Right cardiac atrium (tissue), 5 donors: ENCODE measurements at regions not wholly inside any gene's neighbourhood (a gene's known extent, or its start where the extent isn't known, plus 50 kb on each side); places are given as distances from the start of the nearest gene placed in this dataset.

ENCODE experiments used
- ATAC-seq, 2 donors: fragments of 200-7000 bp; cut with Tn5 transposase; one replicate each; pipeline versions ENCODE4 v1.8.0 to v1.9.1; 2020; ENCODE audit warnings: moderate library complexity in 2 of 2, mild to moderate bottlenecking in 1 of 2
- DNase-seq, 3 donors: peaks; one replicate each; pipeline ENCODE4 v3.0.0-alpha.2; 2020
- H3K27ac ChIP-seq: one replicate; pipeline ENCODE4 v1.5.1; 2013; ENCODE audit warnings: mild to moderate bottlenecking, low read length, control low read depth, moderate library complexity
- H3K27me3 ChIP-seq: one replicate; pipeline ENCODE4 v1.6.1; 2013; ENCODE audit not compliant: control insufficient read depth, insufficient read depth
- H3K4me1 ChIP-seq: one replicate; pipeline ENCODE4 v1.6.1; 2013; ENCODE audit warnings: low read length; ENCODE audit not compliant: control insufficient read depth, insufficient read depth
- H3K4me3 ChIP-seq: one replicate; pipeline ENCODE4 v1.5.1; 2013; ENCODE audit warnings: low read length, control low read depth
- H3K9me3 ChIP-seq: one replicate; pipeline ENCODE4 v1.6.1; 2013; ENCODE audit warnings: low read length; ENCODE audit not compliant: control insufficient read depth
- WGBS: extraction: QIAGEN DNeasy Blood & Tissue Kit; methylation state at CpG from one replicate; pipeline ENCODE4 v1.1.7; 2013; 5-methylcytosine and 5-hydroxymethylcytosine counted together
- intact Hi-C, 4 donors: fragments of 100-400 bp; cut with DNase I; formaldehyde crosslinking; loops; one replicate each; pipeline versions ENCODE4 v1.11.0 to v1.14.0; 2022 to 2023
- donor health status: healthy with polysubstance abuse.
- donor health status: DM: no; HTN: yes; CAD: no.
- donor health status: DM: no; HTN: no; CAD: no.
- donor health status: DM: no; HTN: yes; CAD: no; lungs with severe emphysema.
- donor health status: DM: yes; HTN: yes; CAD: no.

- ATAC-seq: no peak
- WGBS: 48% methylated on average over 1 of the region's 1 CpG
Measured at GRCh38 chr9:14497476-14497875, 183.5 kb upstream of the NFIB start.

GRCh38 chr9:14488421-14489190 lies 174.7 kb upstream of the NFIB start:
- no peak overlapping the region for H3K27ac ChIP-seq
- WGBS: 91% methylated on average over 3 of the region's 3 CpGs
- ATAC-seq (no peak), DNase-seq (no peak)
- no peaks in the 10 kb centered on the region for H3K27me3 ChIP-seq
- H3K9me3 ChIP-seq: no peaks in the 10 kb centered on the region
- no peak overlapping the region for H3K4me3 ChIP-seq
- H3K4me1 ChIP-seq: no peaks in the 10 kb centered on the region
- intact Hi-C loops: no loop called here

More at GRCh38 chr9:14497476-14497875, 183.5 kb upstream of the NFIB start:
- no peak for DNase-seq
- Histone ChIP-seq H3K27ac (no peak overlapping the region), H3K27me3 (no peaks in the 10 kb centered on the region), H3K9me3 (no peaks in the 10 kb centered on the region), H3K4me3 (no peak overlapping the region), H3K4me1 (no peaks in the 10 kb centered on the region)
- intact Hi-C loops: no loop called here

GRCh38 chr9:14487547-14488185 lies 173.7 kb upstream of the NFIB start:
- 87% methylated on average over 6 of the region's 6 CpGs for WGBS
- Histone ChIP-seq H3K27me3 (no peaks in the 10 kb centered on the region), H3K9me3 (no peaks in the 10 kb centered on the region), H3K4me1 (no peaks in the 10 kb centered on the region), H3K4me3 (no peak overlapping the region), H3K27ac (no peak overlapping the region)
- DNase-seq (no peak), ATAC-seq (no peak)
- intact Hi-C loops: no loop called here

- Histone ChIP-seq H3K9me3 (no peaks in the 10 kb centered on the region), H3K4me1 (no peaks in the 10 kb centered on the region), H3K4me3 (no peak overlapping the region), H3K27ac (no peak overlapping the region), H3K27me3 (no peaks in the 10 kb centered on the region)
- no peak for ATAC-seq
- 93% methylated on average over 5 of the region's 5 CpGs for WGBS
- no peak for DNase-seq
- intact Hi-C loops: no loop called here
Measured at GRCh38 chr9:14485366-14485765, 171.4 kb upstream of the NFIB start.

- Histone ChIP-seq H3K4me3 (no peak overlapping the region), H3K4me1 (no peaks in the 10 kb centered on the region), H3K27me3 (no peaks in the 10 kb centered on the region), H3K27ac (no peak overlapping the region), H3K9me3 (no peaks in the 10 kb centered on the region)
- ATAC-seq (no peak), DNase-seq (no peak)
- WGBS: 67% methylated on average over 3 of the region's 3 CpGs
- intact Hi-C loops: no loop called here
Measured at GRCh38 chr9:14482856-14483255, 168.9 kb upstream of the NFIB start.

GRCh38 chr9:14480526-14480925 lies 166.6 kb upstream of the NFIB start:
- intact Hi-C loops: no loop called here
- ATAC-seq: no peak
- 62% methylated on average over 3 of the region's 3 CpGs for WGBS

GRCh38 chr9:14479163-14479560 lies 165.2 kb upstream of the NFIB start:
- H3K9me3 ChIP-seq: no peaks in the 10 kb centered on the region
- DNase-seq: no peak
- intact Hi-C loops: no loop called here
- ATAC-seq: no peak
- no peaks in the 10 kb centered on the region for H3K4me1 ChIP-seq
- H3K4me3 ChIP-seq: no peak overlapping the region
- WGBS: 77% methylated on average over 1 of the region's 1 CpG
- H3K27me3 ChIP-seq: no peaks in the 10 kb centered on the region
- no peak overlapping the region for H3K27ac ChIP-seq

More at GRCh38 chr9:14480526-14480925, 166.6 kb upstream of the NFIB start:
- Histone ChIP-seq H3K27ac (no peak overlapping the region), H3K4me1 (no peaks in the 10 kb centered on the region), H3K27me3 (no peaks in the 10 kb centered on the region), H3K4me3 (no peak overlapping the region), H3K9me3 (no peaks in the 10 kb centered on the region)
- no peak for DNase-seq

- ATAC-seq: no peak
- 77% methylated on average over 3 of the region's 3 CpGs for WGBS
- intact Hi-C loops: no loop called here
Measured at GRCh38 chr9:14478175-14479162, 164.5 kb upstream of the NFIB start.

GRCh38 chr9:14471041-14471440 lies 157.1 kb upstream of the NFIB start:
- no peak overlapping the region for H3K27ac ChIP-seq
- intact Hi-C loops: no loop called here
- no peak overlapping the region for H3K4me3 ChIP-seq
- no peaks in the 10 kb centered on the region for H3K27me3 ChIP-seq
- H3K4me1 ChIP-seq: no peaks in the 10 kb centered on the region
- WGBS: 76% methylated on average over 4 of the region's 4 CpGs
- H3K9me3 ChIP-seq: no peaks in the 10 kb centered on the region
- no peak for ATAC-seq
- no peak for DNase-seq

More at GRCh38 chr9:14478175-14479162, 164.5 kb upstream of the NFIB start:
- Histone ChIP-seq H3K4me1 (no peaks in the 10 kb centered on the region), H3K4me3 (no peak overlapping the region), H3K27ac (no peak overlapping the region), H3K27me3 (no peaks in the 10 kb centered on the region), H3K9me3 (no peaks in the 10 kb centered on the region)
- DNase-seq: no peak

- intact Hi-C loops: loop anchor here in 2 of 4 donors (10.0 kb wide), 2 partner anchors 77 to 187 kb away; no protein-coding TSS in a partner anchor
- Histone ChIP-seq H3K4me3 (no peak overlapping the region), H3K9me3 (no peaks in the 10 kb centered on the region), H3K4me1 (no peaks in the 10 kb centered on the region), H3K27me3 (no peaks in the 10 kb centered on the region), H3K27ac (no peak overlapping the region)
- no peak for ATAC-seq
- 91% methylated on average over 3 of the region's 3 CpGs for WGBS
- DNase-seq: no peak
Measured at GRCh38 chr9:14467675-14468374, 153.9 kb upstream of the NFIB start.
